ENCODE measurements at regions not wholly inside any gene's neighbourhood (a gene's known extent, or its start where the extent isn't known, plus 50 kb on each side); places are given as distances from the start of the nearest gene placed in this dataset.

DNA sequence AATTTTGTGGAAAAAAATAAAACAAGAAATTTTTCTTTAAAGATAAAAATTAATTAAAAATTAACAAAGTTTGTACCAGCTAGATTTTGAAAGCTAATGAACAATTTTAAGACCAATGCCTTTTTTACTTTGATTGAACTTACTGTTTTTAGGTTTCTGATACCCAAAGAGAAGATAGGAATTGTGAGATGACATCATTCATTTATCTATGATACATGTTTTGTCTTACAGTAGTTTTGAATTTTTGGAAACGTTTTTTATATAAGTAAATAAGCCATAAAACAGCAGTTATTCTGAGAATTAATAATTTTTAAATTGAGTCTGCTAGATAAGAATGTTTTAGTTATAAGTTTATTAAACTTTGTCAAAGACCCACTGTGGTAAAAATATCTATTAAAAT lies 65.0 kb upstream of the GPR174 start:
- in situ Hi-C loops (cut with MboI): no loop called here
- TF ChIP-seq EZH2 (IDR thresholded peaks at IDR 0.05; ENCODE audit: insufficient read depth, poor library complexity, severe bottlenecking) (no peak), EZH2phosphoT487 (IDR thresholded peaks at IDR 0.05; ENCODE audit: insufficient read depth, low read depth) (no peak)
- H3K9me2 ChIP-seq (ENCODE audit: insufficient read depth): no peaks in the 10 kb centered on the region
- H3K79me2 ChIP-seq (ENCODE audit: insufficient read depth): no peaks in the 10 kb centered on the region
- H3F3A ChIP-seq (ENCODE audit: insufficient read depth): no peaks in the 10 kb centered on the region
- no peak overlapping the region for H2AFZ ChIP-seq
- no peaks in the 10 kb centered on the region for H3K9me3 ChIP-seq (ENCODE audit: low read depth)
- H3K4me3 ChIP-seq: no peak overlapping the region
- no peak for DNase-seq
- 0 to 6% methylated on average over 1 of the region's 1 CpG for WGBS, 2 experiments (ENCODE audit: low coverage in 1 of 2, low lambda C conversion rate in 2 of 2, missing lambda C conversion rate in 2 of 2)
- H3K27ac ChIP-seq: no peak overlapping the region
- H3K4me1 ChIP-seq (ENCODE audit: insufficient read depth): no peaks in the 10 kb centered on the region
- H3K4me2 ChIP-seq (ENCODE audit: unreplicated experiment): no peak overlapping the region
- no peaks in the 10 kb centered on the region for H3K27me3 ChIP-seq (replicated peaks; ENCODE audit: insufficient read depth)
- H4K20me1 ChIP-seq (ENCODE audit: insufficient read depth): no peaks in the 10 kb centered on the region
- no peaks in the 10 kb centered on the region for H3K36me3 ChIP-seq (ENCODE audit: low read depth)
- no peak overlapping the region for H3K9ac ChIP-seq

GRCh38 chrX:79080141-79080540 lies 64.3 kb upstream of the GPR174 start:
- H3K79me2 ChIP-seq (ENCODE audit: insufficient read depth): no peaks in the 10 kb centered on the region
- 40% methylated on average over 2 of the region's 2 CpGs for WGBS, 2 experiments (ENCODE audit: low coverage in 1 of 2, low lambda C conversion rate in 2 of 2, missing lambda C conversion rate in 2 of 2)
- no peak overlapping the region for H3K9ac ChIP-seq
- H3F3A ChIP-seq (ENCODE audit: insufficient read depth): no peaks in the 10 kb centered on the region
- DNase-seq: peak; percentile 14
- H2AFZ ChIP-seq: no peak overlapping the region
- H3K9me2 ChIP-seq (ENCODE audit: insufficient read depth): no peaks in the 10 kb centered on the region
- H3K9me3 ChIP-seq (ENCODE audit: low read depth): no peaks in the 10 kb centered on the region
- no peaks in the 10 kb centered on the region for H4K20me1 ChIP-seq (ENCODE audit: insufficient read depth)
- no peaks in the 10 kb centered on the region for H3K27me3 ChIP-seq (replicated peaks; ENCODE audit: insufficient read depth)
- no peak overlapping the region for H3K4me2 ChIP-seq (ENCODE audit: unreplicated experiment)
- H3K4me3 ChIP-seq: no peak overlapping the region
- in situ Hi-C loops (cut with MboI): no loop called here
- TF ChIP-seq EZH2 (IDR thresholded peaks at IDR 0.05; ENCODE audit: insufficient read depth, poor library complexity, severe bottlenecking) (no peak), EZH2phosphoT487 (IDR thresholded peaks at IDR 0.05; ENCODE audit: insufficient read depth, low read depth) (no peak)
- no peaks in the 10 kb centered on the region for H3K36me3 ChIP-seq (ENCODE audit: low read depth)
- no peaks in the 10 kb centered on the region for H3K4me1 ChIP-seq (ENCODE audit: insufficient read depth)
- H3K27ac ChIP-seq: no peak overlapping the region

- Histone ChIP-seq H3K27ac (no peak overlapping the region), H3K9ac (no peak overlapping the region), H3K79me2 (ENCODE audit: insufficient read depth) (no peaks in the 10 kb centered on the region), H4K20me1 (ENCODE audit: insufficient read depth) (no peaks in the 10 kb centered on the region), H3K4me2 (ENCODE audit: unreplicated experiment) (no peak overlapping the region), H3K36me3 (ENCODE audit: low read depth) (no peaks in the 10 kb centered on the region), H3K9me2 (ENCODE audit: insufficient read depth) (no peaks in the 10 kb centered on the region), H3K4me1 (ENCODE audit: insufficient read depth) (no peaks in the 10 kb centered on the region), H3K27me3 (replicated peaks; ENCODE audit: insufficient read depth) (no peaks in the 10 kb centered on the region), H3K9me3 (ENCODE audit: low read depth) (no peaks in the 10 kb centered on the region), H2AFZ (0 out of 2 replicates have a peak overlapping the region, but pooled peaks have one; percentile 18), H3F3A (ENCODE audit: insufficient read depth) (no peaks in the 10 kb centered on the region), H3K4me3 (no peak overlapping the region)
- peak; percentile 28 for DNase-seq
- TF ChIP-seq EZH2 (IDR thresholded peaks at IDR 0.05; ENCODE audit: insufficient read depth, poor library complexity, severe bottlenecking) (no peak), EZH2phosphoT487 (IDR thresholded peaks at IDR 0.05; ENCODE audit: insufficient read depth, low read depth) (no peak)
- in situ Hi-C loops (cut with MboI): no loop called here
- 13 to 18% methylated on average over 6 of the region's 6 CpGs for WGBS, 2 experiments (ENCODE audit: low coverage in 1 of 2, low lambda C conversion rate in 2 of 2, missing lambda C conversion rate in 2 of 2)
Observed at GRCh38 chrX:79081895-79082512, 62.5 kb upstream of the GPR174 start.

DNA sequence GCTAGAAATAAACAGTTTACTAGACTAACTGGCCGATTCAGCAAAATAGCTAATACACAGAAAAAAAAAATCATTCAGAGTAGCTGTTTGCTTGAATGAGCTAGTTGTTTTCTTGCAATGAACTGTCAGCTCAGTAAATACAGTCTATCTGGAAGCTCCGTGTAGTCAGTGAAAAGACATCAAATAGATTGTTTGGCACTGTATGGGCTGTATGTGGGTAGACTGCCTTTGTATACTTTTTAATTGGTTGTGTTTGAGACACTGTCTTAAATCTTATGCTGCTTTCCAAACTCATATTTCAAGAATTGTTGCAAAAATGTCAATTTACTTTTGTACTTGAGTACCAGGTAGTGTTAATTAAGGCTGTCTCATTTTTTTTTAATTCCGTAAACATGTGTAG lies 61.6 kb upstream of the GPR174 start:
- no peak for TF ChIP-seq EZH2phosphoT487 (IDR thresholded peaks at IDR 0.05; ENCODE audit: insufficient read depth, low read depth)
- TF ChIP-seq EZH2 (IDR thresholded peaks at IDR 0.05; ENCODE audit: insufficient read depth, poor library complexity, severe bottlenecking): no peak

More for the DNA sequence above, 61.6 kb upstream of the GPR174 start:
- no peak overlapping the region for H3K4me2 ChIP-seq (ENCODE audit: unreplicated experiment)
- 24 to 27% methylated on average over 3 of the region's 3 CpGs for WGBS, 2 experiments (ENCODE audit: low coverage in 1 of 2, low lambda C conversion rate in 2 of 2, missing lambda C conversion rate in 2 of 2)
- no peaks in the 10 kb centered on the region for H4K20me1 ChIP-seq (ENCODE audit: insufficient read depth)
- no peak overlapping the region for H3K4me3 ChIP-seq
- in situ Hi-C loops (cut with MboI): no loop called here
- H3F3A ChIP-seq (ENCODE audit: insufficient read depth): no peaks in the 10 kb centered on the region
- H3K9me3 ChIP-seq (ENCODE audit: low read depth): no peaks in the 10 kb centered on the region
- H3K36me3 ChIP-seq (ENCODE audit: low read depth): no peaks in the 10 kb centered on the region
- no peak for DNase-seq
- H3K9ac ChIP-seq: no peak overlapping the region
- no peaks in the 10 kb centered on the region for H3K27me3 ChIP-seq (replicated peaks; ENCODE audit: insufficient read depth)
- no peaks in the 10 kb centered on the region for H3K79me2 ChIP-seq (ENCODE audit: insufficient read depth)
- H3K4me1 ChIP-seq (ENCODE audit: insufficient read depth): no peaks in the 10 kb centered on the region
- H3K27ac ChIP-seq: no peak overlapping the region
- H2AFZ ChIP-seq: no peak overlapping the region
- H3K9me2 ChIP-seq (ENCODE audit: insufficient read depth): no peaks in the 10 kb centered on the region

Measured in GM23248 (cell line).